CD4-positive, alpha-beta T cell (primary cell): ENCODE measurements at regions not wholly inside any gene's neighbourhood (a gene's known extent, or its start where the extent isn't known, plus 50 kb on each side); places are given as distances from the start of the nearest gene placed in this dataset.

Experiments used
- ATAC-seq: fragments of 200-7000 bp; cut with Tn5 transposase; one replicate; pipeline ENCODE4 v1.10.0; 2022; ENCODE audit warnings: mild to moderate bottlenecking; ENCODE audit not compliant: poor library complexity
- CTCF ChIA-PET: fragments of 350-600 bp; sonication (Branson Sonifier 250); formaldehyde crosslinking; loops from one replicate; lab custom pipeline; 2021; ENCODE audit warnings: antibody characterized with exemption, inconsistent platforms; lab: Charles Lee
- POLR2A ChIA-PET: fragments of 350-600 bp; sonication (Branson Sonifier 250); formaldehyde crosslinking; loops from one replicate; lab custom pipeline; 2021; ENCODE audit warnings: antibody characterized with exemption, inconsistent platforms; lab: Charles Lee
- DNase-seq, 14 experiments: peaks; one replicate each; pipeline ENCODE4 v3.0.0-alpha.2; 2013 to 2020; ENCODE audit warnings: mixed read lengths in 2 of 14
- H3K27ac ChIP-seq, 2 donors: one replicate each; pipeline versions ENCODE4 v1.5.1 to v1.7.0; 2013; ENCODE audit warnings: low read length in 2 of 2, low read depth in 1 of 2, mild to moderate bottlenecking in 1 of 2
- H3K27me3 ChIP-seq, 2 experiments: 1 replicate in 1 of 2; 2 replicates in 1 of 2; pipeline versions ENCODE4 v1.6.1 to v1.7.0; 2013; ENCODE audit warnings: low read length in 2 of 2, control low read depth in 1 of 2, mild to moderate bottlenecking in 1 of 2, moderate library complexity in 1 of 2; ENCODE audit not compliant: insufficient read depth in 2 of 2, control insufficient read depth in 1 of 2
- H3K36me3 ChIP-seq: one replicate; pipeline ENCODE4 v1.6.1; 2013; ENCODE audit warnings: low read length, control low read depth; ENCODE audit not compliant: insufficient read depth
- H3K4me1 ChIP-seq: one replicate; pipeline ENCODE4 v1.6.1; 2013; ENCODE audit warnings: low read length, control low read depth; ENCODE audit not compliant: insufficient read depth
- H3K4me3 ChIP-seq: one replicate; pipeline ENCODE4 v1.5.1; 2013; ENCODE audit warnings: mild to moderate bottlenecking, low read length, moderate library complexity
- H3K9me3 ChIP-seq, 2 experiments: 1 replicate in 1 of 2; 2 replicates in 1 of 2; pipeline versions ENCODE4 v1.6.1 to v1.7.0; 2013; ENCODE audit warnings: low read length in 2 of 2, mild to moderate bottlenecking in 2 of 2, control low read depth in 1 of 2, moderate library complexity in 1 of 2; ENCODE audit not compliant: control insufficient read depth in 1 of 2, insufficient read depth in 1 of 2
- H3K27ac Mint-ChIP-seq: one replicate; pipeline ENCODE4 v1.8.0; 2020; ENCODE audit warnings: mixed read lengths
- H3K27me3 Mint-ChIP-seq: one replicate; pipeline ENCODE4 v1.8.0; 2021; ENCODE audit warnings: mixed read lengths
- H3K36me3 Mint-ChIP-seq: one replicate; pipeline ENCODE4 v1.8.0; 2021; ENCODE audit warnings: low read depth, mixed read lengths
- H3K4me1 Mint-ChIP-seq: one replicate; pipeline ENCODE4 v1.8.0; 2021; ENCODE audit warnings: low read depth, mixed read lengths
- H3K4me3 Mint-ChIP-seq: one replicate; pipeline ENCODE4 v1.8.0; 2020; ENCODE audit warnings: mild to moderate bottlenecking, mixed read lengths
- H3K9me3 Mint-ChIP-seq: one replicate; pipeline ENCODE4 v1.8.0; 2020; ENCODE audit warnings: mixed read lengths
- intact Hi-C, 2 experiments: fragments of 100-400 bp; cut with DNase I in 1 of 2; cut with micrococcal nuclease in 1 of 2; formaldehyde crosslinking; loops; one replicate each; pipeline versions ENCODE4 v1.15.1 to v1.9.0; 2023 to 2025; cut with DNase I, micrococcal nuclease
- TF ChIP-seq, protein P1 (sequence below): fragments of 200-600 bp; IDR thresholded peaks from one replicate; pipeline ENCODE4 v1.8.0; 2022; ENCODE audit warnings: antibody characterized with exemption, mild to moderate bottlenecking

DNA sequence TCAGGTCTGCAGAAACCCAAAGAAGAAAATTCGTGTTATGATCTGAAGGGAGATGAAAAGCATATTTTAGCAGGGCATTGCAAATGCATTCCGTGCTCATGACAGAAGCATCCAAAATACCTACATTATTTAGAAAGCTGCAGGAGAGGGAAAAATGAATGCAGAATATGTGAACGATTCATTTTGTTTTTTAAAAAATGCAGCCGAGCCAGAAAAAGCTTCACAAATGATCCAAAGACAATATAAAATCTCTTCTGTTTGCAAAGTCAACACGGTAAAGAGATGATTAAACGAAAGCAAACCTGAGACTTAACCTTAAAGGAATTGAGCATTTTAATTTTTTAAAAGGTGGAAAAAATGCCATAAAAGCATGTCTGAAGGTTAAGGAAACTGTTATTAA lies 136.1 kb upstream of the SULF2 start:
- TF ChIP-seq, protein P1, sequence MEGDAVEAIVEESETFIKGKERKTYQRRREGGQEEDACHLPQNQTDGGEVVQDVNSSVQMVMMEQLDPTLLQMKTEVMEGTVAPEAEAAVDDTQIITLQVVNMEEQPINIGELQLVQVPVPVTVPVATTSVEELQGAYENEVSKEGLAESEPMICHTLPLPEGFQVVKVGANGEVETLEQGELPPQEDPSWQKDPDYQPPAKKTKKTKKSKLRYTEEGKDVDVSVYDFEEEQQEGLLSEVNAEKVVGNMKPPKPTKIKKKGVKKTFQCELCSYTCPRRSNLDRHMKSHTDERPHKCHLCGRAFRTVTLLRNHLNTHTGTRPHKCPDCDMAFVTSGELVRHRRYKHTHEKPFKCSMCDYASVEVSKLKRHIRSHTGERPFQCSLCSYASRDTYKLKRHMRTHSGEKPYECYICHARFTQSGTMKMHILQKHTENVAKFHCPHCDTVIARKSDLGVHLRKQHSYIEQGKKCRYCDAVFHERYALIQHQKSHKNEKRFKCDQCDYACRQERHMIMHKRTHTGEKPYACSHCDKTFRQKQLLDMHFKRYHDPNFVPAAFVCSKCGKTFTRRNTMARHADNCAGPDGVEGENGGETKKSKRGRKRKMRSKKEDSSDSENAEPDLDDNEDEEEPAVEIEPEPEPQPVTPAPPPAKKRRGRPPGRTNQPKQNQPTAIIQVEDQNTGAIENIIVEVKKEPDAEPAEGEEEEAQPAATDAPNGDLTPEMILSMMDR: no peak
- Mint-ChIP-seq H3K27me3 (peaks cover 48% of the 10 kb centered on the region), H3K27ac (no peak overlapping the region), H3K9me3 (peaks cover 4% of the 10 kb centered on the region), H3K36me3 (no peaks in the 10 kb centered on the region), H3K4me1 (no peaks in the 10 kb centered on the region), H3K4me3 (no peak overlapping the region)
- ATAC-seq (no peak), DNase-seq (no peak)
- intact Hi-C loops: no loop called here
- Histone ChIP-seq H3K27ac (no peak overlapping the region), H3K4me3 (no peak overlapping the region), H3K9me3 (peaks cover 0 to 5% of the 10 kb centered on the region in 2 experiments), H3K4me1 (no peaks in the 10 kb centered on the region), H3K27me3 (peaks cover 2 to 15% of the 10 kb centered on the region in 2 experiments), H3K36me3 (no peaks in the 10 kb centered on the region)
- ChIA-PET POLR2A (no interaction called here), CTCF (no interaction called here)

DNA sequence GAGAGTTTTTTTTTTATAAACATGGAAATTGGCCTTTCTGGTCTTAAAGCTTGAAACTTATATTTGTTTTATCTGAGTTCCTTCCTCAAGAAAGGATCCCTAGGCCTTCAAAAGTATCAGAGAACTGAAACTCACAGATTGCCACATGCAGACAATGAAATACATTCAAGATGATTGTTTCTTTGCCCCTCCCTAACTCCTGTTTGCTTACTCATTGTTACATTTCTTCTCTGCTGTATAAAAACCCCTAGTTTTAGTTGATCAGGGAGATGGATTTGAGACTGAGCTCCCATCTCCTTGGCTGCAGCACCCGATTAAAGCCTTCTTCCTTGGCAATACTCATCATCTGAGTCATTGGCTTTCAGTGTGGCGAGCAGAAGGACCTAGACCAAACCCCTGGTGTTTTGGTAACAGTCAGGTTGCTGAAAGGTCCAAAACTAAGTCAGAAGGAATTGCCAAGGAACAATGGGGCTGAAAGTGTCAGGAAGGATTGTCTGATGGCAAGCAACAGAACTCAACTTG lies 132.3 kb upstream of the SULF2 start:
- Mint-ChIP-seq H3K27me3 (peaks cover 26% of the 10 kb centered on the region), H3K4me3 (no peak overlapping the region), H3K36me3 (no peaks in the 10 kb centered on the region), H3K27ac (no peak overlapping the region), H3K4me1 (no peaks in the 10 kb centered on the region), H3K9me3 (peaks cover 7% of the 10 kb centered on the region)
- ChIA-PET CTCF (no interaction called here), POLR2A (no interaction called here)
- DNase-seq (no peak), ATAC-seq (no peak)
- peaks cover 0 to 5% of the 10 kb centered on the region in 2 experiments for H3K9me3 ChIP-seq
- H3K4me1 ChIP-seq: no peaks in the 10 kb centered on the region
- intact Hi-C loops: no loop called here
- no peaks in the 10 kb centered on the region for H3K36me3 ChIP-seq
- no peak overlapping the region for H3K4me3 ChIP-seq
- no peak overlapping the region for H3K27ac ChIP-seq
- peaks cover 0 to 3% of the 10 kb centered on the region in 2 experiments for H3K27me3 ChIP-seq
- TF ChIP-seq, protein P1: no peak

DNA sequence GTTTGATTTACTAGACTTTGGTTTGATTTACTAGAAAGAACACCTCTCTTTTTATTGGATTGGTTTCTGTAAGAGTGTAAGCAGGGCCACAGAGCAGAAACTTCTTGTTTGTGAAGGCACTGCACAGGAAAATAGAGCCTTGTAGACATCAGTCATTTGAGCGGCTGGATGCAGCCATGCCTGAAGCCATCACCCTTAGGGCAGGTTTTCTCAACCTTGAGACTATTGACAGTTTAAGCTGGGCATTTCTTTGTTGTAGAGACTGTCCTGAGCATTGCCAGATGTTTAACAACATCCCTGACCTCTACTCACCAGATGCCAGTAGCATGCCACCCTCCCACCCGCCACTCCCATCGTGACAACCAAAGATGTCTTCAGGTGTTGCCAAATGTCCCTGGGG lies 130.2 kb upstream of the SULF2 start:
- no peaks in the 10 kb centered on the region for H3K4me1 ChIP-seq
- H3K36me3 Mint-ChIP-seq: no peaks in the 10 kb centered on the region
- POLR2A ChIA-PET: no interaction called here
- ATAC-seq (no peak), DNase-seq (no peak)
- TF ChIP-seq, protein P1: no peak
- H3K27ac Mint-ChIP-seq: no peak overlapping the region
- peaks cover 7% of the 10 kb centered on the region for H3K9me3 Mint-ChIP-seq
- peaks cover 0 to 5% of the 10 kb centered on the region in 2 experiments for H3K9me3 ChIP-seq
- CTCF ChIA-PET: no interaction called here
- intact Hi-C loops: no loop called here
- H3K4me1 Mint-ChIP-seq: no peaks in the 10 kb centered on the region
- no peak overlapping the region for H3K27ac ChIP-seq
- H3K4me3 Mint-ChIP-seq: no peak overlapping the region
- H3K27me3 ChIP-seq: no peaks in the 10 kb centered on the region
- H3K4me3 ChIP-seq: no peak overlapping the region
- peaks cover 14% of the 10 kb centered on the region for H3K27me3 Mint-ChIP-seq
- no peaks in the 10 kb centered on the region for H3K36me3 ChIP-seq
